ENCODE measurements at regions not wholly inside any gene's neighbourhood (a gene's known extent, or its start where the extent isn't known, plus 50 kb on each side); places are given as distances from the start of the nearest gene placed in this dataset.
"Not testable (repeated sequence)": the region's sequence is repeated elsewhere in the genome, so short reads cannot be mapped to it uniquely, and the experiment has no call there.

DNA sequence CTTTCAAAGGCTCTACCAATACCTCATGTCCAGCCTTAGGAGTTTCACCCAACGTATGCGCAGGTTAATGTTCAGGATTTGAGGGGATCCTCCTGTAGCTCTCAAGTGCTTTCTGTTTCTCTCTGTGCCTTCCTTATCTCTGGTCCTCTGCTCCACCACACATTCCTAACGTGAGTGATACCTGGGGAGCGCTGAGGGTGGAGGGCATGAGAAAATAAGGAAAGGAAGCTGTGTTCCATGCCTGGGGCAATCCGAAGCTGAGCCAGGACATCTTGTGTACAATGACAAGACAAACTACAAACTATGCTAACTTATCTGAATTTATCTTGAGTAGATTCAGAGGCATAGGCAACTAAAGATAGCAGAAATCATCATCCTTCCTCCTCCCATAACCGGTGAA lies 136.4 kb downstream of the SST start:
- DNase-seq: no peak

GRCh38 chr3:187531831-187532230 lies 138.4 kb downstream of the SST start:
- DNase-seq: no peak

DNA sequence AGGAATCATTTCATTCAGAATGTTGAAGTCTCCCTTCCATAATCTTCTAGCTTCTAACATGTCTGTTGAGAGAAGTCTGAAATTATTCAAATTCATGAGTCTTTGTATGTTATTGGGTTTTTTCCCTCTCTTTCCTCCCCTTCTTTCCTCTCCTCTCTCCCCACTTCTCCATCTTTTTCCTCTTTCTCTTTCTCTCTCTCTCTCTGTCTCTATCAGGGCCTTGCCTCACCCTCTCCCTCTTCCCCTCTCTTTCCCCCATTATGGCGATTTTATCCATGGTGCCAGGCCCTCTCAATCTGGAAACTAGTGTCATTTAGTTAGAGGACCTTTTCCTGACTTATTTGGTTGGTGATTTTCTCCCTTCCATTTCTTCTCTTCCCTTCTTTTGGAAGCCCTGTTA lies 147.3 kb downstream of the SST start:
- DNase-seq: no peak

DNA sequence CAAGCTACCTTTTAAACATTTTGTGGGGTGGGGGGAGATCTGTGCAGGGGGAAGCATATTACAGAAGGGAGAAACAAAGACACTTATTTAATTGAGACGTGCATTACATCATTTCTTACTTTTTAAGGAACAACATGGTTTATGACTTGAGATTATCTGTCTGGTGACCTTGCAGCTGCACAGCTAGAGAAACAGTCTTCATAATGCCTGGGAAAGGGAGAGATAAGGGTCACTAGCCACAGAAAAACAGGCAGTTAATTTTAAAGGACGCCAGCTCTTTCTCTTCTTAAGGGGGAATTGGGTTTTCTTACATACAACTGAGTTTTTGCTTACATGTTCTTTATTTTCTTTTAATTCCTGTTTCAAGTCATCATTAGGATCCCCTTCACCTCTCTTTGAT lies 147.9 kb downstream of the SST start:
- no peak for DNase-seq

GRCh38 chr3:187521546-187521945 lies 148.6 kb downstream of the SST start:
- DNase-seq: no peak

GRCh38 chr3:187520027-187520945 lies 149.9 kb downstream of the SST start:
- DNase-seq: no peak

GRCh38 chr3:187519428-187519890 lies 150.7 kb downstream of the SST start:
- DNase-seq: no peak

DNA sequence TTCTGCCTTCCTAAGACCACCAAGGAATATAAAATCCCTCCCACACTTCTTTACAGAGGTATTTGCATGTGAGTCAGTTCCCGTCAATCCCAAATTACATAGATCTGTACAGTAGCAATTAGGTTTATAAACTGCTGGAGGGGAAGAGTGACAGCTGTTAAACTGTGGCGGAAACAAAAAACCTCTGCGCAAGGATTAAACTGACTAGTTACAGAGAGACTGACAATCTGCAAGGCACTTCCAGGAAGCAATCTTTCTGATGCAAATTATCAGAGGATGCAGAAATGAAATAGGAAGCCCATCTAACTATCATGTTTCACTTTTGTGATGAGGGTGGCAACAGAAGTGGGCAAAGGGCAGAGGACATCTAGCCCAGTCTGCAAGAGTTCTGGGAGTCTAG lies 150.4 kb downstream of the RTP4 start:
- DNase-seq: no peak

DNA sequence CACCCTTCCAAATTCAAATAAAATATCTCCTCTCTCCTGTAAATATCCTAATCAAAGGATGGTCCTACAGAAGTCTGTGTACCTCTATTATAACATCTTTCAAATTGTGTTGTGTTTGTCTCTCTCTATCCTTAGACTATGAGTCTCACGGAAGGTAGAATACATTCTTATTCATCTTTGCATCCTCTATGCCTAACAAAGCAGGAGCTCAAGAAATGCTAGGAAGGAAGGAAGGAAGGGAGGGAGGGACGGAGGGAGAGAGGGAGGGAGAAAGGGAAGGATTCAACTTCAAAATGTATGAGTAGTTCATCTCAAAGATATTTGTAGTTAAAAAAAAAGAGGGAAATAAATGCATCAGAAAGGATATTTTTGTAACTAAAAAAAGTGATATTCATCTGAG lies 150.0 kb downstream of the RTP4 start:
- no peak for DNase-seq

DNA sequence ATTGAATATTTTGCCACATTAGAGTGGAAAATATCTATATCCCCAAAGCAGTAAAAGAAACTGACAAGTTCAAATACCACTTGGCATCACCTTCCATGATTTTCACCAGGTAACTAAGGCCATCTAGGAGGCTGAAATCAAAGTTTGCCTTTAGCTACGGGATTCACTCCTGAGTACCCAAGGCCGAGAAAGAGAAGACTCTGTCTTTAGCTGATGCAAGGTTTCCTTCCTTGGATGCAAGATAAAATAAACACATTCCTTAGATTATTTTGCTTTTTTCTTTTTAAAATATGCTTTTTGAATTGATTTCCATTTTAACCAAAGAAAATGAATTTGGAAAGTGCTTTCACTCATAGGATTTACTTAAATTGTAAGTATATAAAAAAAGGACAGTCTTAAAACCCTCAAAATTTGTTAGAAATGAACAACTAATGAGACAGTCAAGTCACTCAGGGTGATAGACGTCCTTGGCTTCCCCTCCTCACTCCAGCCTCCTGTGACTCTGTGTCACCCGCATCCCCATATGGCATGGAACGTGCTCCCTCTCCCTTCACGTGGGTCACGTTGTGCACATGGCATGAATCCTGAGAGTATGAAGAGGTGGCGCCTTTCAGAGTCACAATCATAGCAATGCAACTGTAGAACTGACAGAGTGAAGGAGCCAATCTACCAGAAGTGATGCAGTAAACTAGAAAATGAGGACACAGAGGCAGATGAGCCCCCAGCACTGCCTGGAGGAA lies 148.4 kb downstream of the RTP4 start:
- DNase-seq: no peak

DNA sequence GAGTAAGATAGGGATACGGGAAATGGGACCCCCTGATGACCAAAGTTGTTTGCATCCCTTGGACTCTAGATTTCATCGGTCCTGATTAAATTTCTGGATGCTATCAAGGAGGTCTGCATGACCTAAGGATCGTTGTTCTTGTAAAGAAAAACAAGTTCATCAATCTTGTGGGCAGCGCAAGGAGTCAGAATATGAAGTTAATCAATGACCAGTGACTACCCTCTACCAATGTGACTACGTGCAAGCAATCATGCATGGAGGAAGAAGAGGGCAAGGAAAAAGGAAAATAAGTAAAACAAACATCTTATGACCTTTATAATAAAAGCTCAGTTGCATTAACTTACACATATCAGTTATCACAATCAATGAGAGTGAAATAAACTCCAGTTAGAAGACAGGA lies 139.7 kb downstream of the RTP4 start:
- no peak for DNase-seq

DNA sequence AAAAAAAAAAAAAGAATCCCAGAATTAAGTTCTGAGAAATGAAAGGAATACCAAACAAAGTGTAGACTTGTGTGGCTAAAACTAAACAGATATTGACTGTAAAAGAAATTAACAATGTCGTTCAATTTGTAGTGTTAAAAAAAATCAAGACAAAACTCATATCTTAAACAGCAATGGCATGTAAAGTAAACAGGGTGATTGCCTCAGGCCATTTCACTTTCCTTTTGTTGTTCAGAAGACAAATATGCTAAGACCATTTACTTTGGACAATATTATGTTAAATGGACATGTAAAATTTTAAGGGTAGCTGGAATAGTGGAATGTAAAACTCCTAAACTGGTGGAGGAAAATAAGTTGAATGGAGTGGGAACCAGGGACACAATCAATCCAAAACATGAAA lies 139.1 kb downstream of the RTP4 start:
- DNase-seq: no peak

DNA sequence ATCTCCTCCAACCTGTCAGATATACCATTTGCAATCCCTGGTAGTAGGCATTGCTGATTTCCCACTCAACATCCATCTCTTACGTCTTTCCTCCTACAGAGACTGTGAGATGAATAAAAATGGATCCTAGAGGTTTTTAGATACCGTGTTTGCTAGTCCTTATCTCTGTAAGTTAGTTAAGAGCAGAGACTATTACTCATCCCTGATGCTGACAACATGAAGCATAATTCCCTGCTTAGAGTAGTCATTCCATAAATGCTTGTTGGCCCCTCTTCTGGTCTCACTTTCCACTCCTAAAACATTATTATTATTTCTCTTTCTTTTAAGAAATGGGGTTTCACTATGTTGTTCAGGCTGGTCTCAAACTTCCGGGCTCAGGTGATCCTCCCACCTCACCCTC lies 136.2 kb downstream of the RTP4 start:
- DNase-seq: no peak

- DNase-seq: no peak
Observed at GRCh38 chr3:187498211-187498724, 130.1 kb downstream of the RTP4 start.

- DNase-seq: no peak
Observed at GRCh38 chr3:187497052-187497451, 128.9 kb downstream of the RTP4 start.

GRCh38 chr3:187494056-187494455 lies 125.9 kb downstream of the RTP4 start:
- DNase-seq: not testable (repeated sequence)

DNA sequence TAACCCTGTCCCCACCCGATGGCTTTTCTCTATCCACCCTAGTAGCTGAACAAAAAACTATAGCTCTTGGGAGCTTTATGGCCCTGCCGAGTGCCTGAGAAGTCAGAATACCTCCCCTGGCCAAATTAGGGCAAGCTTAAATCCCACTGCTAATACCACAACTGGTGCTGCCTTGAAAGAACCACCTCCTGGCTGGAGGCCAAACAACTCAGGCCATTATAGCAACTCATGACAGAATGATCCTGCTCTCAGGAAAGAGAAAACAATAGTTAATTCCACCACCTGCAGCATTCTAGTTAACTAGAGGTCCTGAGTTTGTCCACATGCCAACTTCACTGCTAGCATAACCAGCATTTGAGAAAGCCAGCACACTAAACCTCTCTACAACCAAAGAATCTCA lies 123.2 kb downstream of the RTP4 start:
- DNase-seq: no peak

DNA sequence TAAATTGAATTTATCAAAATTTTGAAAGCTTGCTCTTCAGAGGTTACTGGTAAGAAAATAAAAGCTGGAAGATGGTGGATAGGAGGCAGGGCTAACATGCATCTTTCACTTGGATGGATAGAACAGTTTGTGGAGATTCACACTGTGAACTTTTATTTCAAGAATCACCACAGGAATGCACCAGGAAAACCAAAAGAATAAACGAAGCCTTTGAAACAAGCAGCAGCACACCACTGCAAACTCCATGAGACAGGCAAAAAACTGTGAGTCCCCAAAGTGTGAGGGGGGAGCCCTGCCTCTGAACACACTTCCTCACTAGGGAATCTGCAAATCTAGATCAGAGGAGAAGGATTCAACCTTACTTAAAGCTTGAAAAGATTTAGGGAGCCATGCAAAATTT lies 122.2 kb downstream of the RTP4 start:
- no peak for DNase-seq

GRCh38 chr3:187484547-187485295 lies 116.5 kb downstream of the RTP4 start:
- no peak for DNase-seq

GRCh38 chr3:187481426-187481825 lies 113.2 kb downstream of the RTP4 start:
- DNase-seq: no peak

DNA sequence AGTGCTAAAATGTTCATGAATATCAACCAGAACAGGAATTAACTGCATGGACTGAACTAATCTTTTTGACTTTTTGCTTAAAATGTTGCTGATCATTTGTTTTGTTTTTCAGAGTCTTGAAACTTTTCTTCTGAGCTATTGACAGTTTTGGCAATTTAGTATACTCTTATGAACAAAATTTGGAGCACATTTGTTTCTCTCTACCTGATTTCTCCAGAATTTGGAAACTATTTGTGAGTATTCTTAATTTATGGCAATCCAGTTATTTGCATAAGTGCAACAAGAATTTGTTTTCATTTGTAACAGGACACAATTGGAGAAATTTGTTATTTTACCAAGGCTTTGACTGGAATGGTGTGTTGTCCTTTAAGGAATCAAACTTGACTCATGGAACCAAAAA lies 107.4 kb downstream of the RTP4 start:
- DNase-seq: not testable (repeated sequence)

DNA sequence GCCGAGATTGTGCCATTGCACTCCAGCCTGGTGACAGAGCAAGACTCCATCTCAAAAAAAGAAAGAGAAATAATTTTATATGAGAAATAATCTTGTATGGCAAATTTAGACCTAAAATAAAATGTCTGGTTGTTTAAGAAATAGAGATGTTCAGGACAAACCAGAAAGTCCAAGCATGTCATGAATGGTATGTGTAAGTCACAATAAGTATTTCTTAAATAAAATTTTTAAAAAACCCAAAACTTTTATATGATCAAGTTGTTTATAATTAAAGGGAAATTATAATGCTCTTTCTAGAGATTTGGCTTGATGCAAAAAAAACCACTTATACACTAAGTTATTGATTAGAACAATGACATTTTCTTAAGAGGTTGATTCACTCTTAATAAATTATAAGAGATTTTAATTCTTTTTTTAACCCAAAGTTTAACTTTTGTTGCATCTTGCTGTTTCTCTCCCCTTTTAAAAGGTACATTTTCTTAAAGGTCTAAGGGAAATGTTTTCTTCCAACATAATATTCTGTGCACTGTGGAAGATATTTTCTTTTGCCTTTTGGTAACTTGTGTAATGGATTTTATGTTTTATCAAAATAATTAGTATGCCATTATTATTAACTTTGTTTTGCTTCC lies 105.7 kb downstream of the RTP4 start:
- DNase-seq: no peak

DNA sequence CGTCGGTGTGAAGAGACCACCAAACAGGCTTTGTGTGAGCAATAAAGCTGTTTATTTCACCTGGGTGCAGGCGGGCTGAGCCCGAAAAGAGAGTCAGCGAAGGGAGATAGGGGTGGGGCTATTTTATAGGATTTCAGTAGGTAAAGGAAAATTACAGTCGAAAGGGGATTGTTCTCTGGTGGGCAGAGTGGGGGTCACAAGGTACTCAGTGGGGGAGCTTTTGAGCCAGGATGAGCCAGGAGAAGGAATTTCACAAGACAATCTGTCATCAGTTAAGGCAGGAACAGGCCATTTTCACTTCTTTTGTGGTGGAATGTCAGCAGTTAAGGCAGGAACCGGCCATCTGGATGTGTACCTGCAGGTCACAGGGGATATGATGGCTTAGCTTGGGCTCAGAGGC lies 98.1 kb downstream of the RTP4 start:
- not testable (repeated sequence) for DNase-seq

All from stimulated activated CD8-positive, alpha-beta memory T cell treated with anti-CD3 and anti-CD28 coated beads, Interleukin-4, amount 100 ng/mL, for 48 hours (primary cell).